Amniotic epithelial cell (primary cell): ENCODE measurements at regions not wholly inside any gene's neighbourhood (a gene's known extent, or its start where the extent isn't known, plus 50 kb on each side); places are given as distances from the start of the nearest gene placed in this dataset.

Experiments
- DNase-seq: peaks from one replicate; pipeline ENCODE4 v3.0.0-alpha.2; 2010; ENCODE audit warnings: low read depth

GRCh38 chrX:69362856-69363255 lies 141.3 kb upstream of the NALF2 start:
- DNase-seq = no peak

DNA sequence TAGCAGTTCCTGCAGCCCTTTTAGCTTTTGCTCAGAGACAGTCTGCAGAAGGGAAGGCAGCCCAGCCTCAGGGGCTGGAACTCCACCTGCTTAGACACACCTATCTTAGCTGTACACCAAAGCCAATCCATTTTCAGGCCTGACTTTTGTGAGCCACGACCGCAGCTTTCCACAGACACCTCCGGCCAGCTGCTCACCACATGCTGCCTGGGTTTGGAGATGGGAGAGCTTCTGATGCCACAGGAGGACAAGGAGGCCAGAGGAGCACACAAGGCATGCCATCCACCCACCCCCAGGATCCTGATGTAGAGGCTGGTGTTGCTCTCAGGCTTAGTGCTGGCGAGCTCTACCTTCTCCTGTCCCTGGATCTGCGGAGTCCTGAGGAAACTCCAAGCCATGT lies 141.8 kb upstream of the NALF2 start:
- DNase-seq = no peak

DNA sequence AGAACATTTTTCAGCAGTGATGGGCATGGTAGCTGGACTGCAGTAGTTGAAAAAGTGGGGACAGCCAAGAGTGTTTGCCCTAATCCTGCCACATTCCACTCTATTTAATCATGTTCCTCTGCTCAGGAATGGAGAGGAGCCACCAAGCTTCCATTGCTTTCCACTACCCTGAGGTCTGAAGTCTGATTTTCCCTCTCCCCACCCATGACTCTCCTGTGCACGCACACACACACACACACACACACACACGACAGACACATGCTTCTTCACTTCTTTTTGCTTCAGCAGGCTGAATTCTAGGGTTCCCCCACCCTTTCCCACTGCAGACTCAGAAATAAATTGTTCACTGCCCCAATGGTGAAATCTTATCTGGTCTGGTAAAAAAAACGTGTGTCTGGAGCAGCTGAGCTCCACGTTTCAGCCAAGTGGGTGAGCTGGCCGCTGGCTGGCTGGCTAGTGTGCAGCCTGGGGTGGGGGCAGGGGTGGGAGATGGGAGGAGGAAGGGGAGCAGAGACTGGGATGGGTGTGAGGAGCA lies 142.7 kb upstream of the NALF2 start:
- peak; percentile 0 for DNase-seq

DNA sequence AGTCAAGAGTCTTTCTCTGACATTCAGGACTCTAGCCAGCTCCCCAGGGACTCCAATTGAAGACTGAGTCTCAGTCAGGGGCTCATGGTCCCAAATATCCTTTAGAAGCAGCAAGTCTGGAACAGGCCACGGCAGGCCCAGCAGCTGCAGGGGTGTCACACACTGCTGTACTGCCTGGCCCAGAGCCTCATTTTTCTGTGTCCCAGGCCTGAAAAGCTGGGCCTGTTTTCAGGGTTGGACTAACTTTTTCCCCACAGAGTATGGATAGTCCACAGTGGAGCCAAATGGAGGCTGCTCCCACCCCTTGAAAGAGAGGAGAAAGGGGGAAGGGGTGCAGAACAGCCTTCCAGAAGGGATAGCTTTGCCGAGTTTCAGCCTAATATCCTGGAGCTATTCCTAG lies 146.8 kb upstream of the NALF2 start:
- no peak for DNase-seq

DNA sequence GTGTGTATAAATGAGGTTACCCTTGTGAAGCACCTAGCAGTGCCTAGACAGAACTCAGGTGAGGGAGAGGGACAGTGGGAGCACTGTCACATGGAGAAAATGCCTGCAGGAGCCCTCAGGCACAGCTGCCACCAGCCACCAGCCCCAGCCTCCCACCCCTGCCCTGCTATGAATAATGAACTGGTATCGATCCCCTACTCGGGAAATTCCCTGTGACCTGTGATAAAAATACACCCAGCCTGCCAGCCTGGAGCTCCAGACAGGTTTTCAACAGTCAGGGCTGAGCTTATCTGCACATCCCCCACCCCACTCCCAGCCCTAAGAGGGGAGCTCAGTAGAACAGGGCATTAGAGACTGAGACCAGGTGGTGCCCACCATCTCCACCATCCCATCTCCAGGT lies 159.6 kb upstream of the PJA1 start:
- DNase-seq = no peak

GRCh38 chrX:69323786-69324720 lies 158.8 kb upstream of the PJA1 start:
- no peak for DNase-seq

- no peak for DNase-seq
These were observed 156.5 kb upstream of the PJA1 start for GRCh38 chrX:69321789-69322188.

- no peak for DNase-seq
These were observed 155.9 kb upstream of the PJA1 start for GRCh38 chrX:69321006-69321655.

DNA sequence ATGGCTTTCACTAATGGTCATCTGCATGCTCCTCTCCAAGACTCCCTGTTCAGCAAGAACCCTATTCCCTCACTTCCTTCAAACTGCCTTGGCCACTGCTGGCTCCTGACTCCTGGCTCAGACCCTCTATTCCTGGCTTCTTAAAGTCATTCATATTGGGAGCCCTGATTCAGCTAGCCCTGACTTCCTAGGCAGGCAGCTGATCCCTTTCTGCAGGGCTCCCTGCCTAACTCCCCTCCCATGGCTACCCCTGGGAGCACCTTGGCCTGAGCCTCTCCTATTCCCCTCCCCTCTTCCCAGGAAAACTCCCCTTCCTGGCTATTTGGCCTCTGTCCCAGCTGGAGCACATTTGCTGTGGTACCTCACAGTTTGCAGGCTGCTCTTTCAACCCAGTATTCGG lies 154.9 kb upstream of the PJA1 start:
- DNase-seq = no peak

DNA sequence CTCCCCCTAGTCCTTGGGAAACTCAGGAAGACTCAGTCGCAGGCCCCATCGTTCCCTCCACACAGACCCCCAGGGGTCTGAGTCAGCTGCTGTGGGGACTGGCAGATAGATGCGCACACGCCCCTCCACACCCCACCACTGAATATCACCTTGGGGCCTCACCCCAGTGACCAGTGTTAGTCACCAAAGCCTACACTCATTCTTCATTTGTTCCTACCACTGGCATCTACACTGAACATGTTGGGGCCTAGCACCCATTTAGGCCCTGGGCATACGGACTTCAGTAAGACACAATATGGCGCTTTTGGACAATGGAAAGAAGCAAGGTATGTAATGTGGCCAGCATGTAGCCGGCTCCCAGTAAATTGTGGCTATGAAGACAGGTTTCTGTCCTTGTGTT lies 154.1 kb upstream of the PJA1 start:
- no peak for DNase-seq

DNA sequence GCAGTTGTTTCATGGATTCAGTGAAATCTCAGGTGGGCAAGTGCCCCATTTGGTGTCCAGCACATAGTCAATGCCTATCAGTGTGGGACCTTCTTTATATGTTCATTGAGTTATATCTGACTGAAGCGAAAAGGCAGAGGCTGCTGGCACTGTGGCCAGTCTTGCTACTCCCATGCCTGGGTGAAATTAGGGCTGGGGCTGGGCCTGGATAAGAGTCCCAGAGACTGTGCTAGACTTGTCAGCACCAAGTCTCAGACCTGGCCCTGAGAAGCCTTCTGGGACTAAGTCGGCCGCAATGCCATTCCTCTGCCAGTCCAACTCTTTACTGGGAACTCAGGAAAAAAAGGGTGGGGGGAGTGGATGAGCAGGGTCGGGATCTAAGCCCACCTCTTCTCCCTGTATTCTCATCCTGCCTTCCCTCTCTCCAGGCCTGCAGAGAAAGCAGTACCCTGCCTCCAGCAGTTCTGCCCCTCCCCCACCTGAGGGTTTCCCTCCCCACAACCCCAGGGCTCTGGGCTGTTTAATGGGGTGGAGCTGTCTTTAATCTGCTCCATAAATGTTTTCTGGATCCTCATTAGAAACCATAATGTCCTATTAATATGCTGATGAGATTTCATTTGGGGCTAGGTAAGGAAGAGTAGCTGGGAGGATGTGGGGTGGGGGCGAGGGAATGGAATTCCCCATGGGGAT lies 153.5 kb upstream of the PJA1 start:
- DNase-seq = no peak

DNA sequence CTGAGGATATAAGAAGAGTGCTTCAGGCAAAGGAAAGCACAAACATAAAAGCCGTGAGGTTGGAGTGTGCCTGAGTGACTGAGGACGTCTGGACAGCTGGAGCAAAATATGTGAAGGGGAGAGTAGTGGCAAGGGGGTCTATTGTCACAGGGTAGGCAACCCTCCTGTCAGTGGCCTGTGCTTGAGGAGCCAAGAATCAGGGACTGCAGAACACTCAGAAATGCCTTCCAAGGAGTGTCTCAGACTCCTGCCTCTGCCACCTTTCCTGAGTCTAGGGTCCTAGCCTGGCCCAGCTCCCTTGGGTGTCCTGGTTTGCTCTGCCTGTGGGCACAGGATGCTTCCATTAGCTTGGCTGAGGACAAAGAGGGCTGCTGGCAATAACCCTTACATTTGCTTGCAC lies 152.5 kb upstream of the PJA1 start:
- DNase-seq = no peak

GRCh38 chrX:69314436-69315348 lies 149.4 kb upstream of the PJA1 start:
- no peak for DNase-seq

DNA sequence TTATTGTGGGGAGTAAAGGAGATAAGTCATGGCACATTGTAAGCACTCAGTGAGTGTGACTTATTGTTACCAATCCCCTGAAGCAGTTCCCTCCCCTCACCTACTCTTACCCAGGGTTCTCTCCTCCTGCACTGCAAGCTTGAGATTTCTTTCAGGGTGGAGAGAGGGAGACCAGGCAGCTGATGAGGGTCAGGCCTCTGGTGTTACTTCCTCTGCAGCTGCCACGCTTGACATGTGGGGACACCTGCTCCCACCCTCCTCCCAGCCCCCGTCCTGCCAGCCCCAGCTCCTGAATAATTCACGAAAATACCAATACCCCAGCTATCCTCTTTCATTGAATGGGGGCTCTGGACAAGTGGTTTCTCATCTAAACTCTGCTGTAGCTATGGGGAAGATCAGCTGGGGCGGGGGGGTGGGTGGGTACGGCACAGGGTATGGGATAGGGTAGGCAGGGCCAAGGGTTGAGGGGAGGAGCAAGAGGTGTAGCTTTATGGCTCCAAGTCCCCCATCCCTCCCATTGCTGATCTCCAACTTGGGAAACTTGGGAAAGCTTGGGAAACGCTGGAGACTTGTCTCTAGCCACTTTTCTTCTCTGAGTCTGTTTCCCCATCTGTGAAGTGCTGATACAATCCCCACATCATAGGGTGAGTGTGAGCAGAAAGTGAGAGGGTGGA lies 148.5 kb upstream of the PJA1 start:
- no peak for DNase-seq

- no peak for DNase-seq
These were observed 146.8 kb upstream of the PJA1 start for GRCh38 chrX:69311936-69312670.

DNA sequence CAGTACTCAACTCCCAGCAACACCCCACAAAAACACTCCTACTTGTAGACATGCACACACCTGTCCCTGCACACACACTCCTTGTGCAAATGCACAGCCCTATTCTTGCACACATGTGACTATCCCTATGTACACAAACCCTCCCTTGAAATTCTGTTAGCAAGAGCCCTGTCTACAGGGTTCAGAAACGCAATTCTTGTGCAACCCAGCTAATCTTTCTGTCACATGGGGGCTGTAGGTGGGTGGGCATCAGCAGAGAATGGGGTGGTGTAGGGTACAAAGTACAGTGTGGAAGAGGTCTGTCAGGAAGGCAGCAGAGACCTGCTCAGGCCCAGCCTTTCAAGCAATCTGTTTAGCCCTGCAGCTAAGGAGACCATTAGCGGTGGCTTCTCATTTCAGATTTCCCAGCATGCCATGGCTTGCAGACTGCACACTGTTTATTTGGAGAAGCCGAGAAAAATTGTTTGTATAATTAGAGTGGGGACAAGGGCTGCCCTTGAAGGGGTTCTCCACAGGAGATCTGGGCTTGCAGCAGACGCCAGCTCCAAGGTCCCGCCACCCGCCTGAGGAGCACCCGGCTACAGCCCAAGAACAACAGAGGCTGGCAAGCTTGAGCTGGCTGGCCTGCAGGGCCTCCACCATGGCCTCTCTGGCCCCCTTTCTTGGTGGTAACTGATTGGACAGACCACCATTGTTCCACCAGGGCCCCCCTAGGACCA lies 144.0 kb upstream of the PJA1 start:
- DNase-seq = no peak

DNA sequence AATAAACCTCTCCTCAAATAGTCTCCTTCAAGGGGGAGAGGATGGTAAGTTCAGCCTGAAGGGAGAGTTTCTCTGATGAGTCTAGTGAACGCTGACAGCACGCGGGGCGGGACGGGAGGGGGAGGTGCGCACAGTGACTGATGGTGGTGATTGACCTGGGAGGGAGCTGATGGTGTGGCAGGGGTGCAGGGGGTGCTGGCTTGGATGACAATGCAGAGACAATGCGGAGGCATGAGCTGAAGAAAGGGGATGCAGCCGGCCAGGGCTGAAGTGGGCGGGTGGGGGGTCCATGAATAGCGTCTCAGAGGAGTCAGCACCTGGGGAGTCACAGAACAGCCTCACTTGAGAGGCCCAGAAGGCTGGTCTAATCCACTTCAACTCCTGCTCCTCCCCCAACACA lies 142.5 kb upstream of the PJA1 start:
- DNase-seq = no peak

DNA sequence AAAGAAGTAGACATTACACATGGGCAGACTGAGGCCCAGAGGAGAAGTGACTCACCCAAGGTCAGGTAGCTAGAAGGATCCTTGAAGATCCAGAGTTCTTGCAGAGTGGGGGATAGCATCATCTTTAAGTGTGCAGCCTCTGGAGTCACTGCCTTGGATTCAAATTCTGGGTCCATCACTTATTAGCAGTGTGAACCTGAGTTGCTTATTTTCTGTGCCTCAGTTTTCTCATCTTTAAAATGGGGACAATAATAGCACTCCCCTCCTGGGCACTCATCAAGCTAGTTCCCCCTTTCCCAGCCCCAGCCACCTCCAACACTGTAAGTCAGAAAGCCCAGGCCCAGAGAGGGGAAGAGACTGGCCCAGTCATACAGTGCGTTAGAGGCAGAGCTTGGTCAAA lies 141.8 kb upstream of the PJA1 start:
- DNase-seq = no peak

- DNase-seq = no peak
These were observed 140.8 kb upstream of the PJA1 start for GRCh38 chrX:69306063-69306404.
